Urothelium cell line (cell line): ENCODE measurements at regions not wholly inside any gene's neighbourhood (a gene's known extent, or its start where the extent isn't known, plus 50 kb on each side); places are given as distances from the start of the nearest gene placed in this dataset.
"Not testable (repeated sequence)": the region's sequence is repeated elsewhere in the genome, so short reads cannot be mapped to it uniquely, and the experiment has no call there.

ENCODE experiments used
- DNase-seq: peaks from one replicate; pipeline ENCODE4 v3.0.0; 2011; ENCODE audit warnings: low spot score, mixed read lengths
- FAIRE-seq: peaks from 2 replicates; lab custom pipeline; 2011; peaks lifted over from hg19 to GRCh38; lab: Jason Lieb, UNC

GRCh38 chr3:11916425-11916762 is 69.7 kb upstream of the TAMM41 start:
- DNase-seq, FAIRE-seq: not testable (repeated sequence)

GRCh38 chr3:11917051-11917450 is 70.4 kb upstream of the TAMM41 start:
- FAIRE-seq, result no peak
- no peak for DNase-seq

- DNase-seq, result no peak
- FAIRE-seq, result no peak
Observed at GRCh38 chr3:11919390-11919789, 72.7 kb upstream of the TAMM41 start.

DNA sequence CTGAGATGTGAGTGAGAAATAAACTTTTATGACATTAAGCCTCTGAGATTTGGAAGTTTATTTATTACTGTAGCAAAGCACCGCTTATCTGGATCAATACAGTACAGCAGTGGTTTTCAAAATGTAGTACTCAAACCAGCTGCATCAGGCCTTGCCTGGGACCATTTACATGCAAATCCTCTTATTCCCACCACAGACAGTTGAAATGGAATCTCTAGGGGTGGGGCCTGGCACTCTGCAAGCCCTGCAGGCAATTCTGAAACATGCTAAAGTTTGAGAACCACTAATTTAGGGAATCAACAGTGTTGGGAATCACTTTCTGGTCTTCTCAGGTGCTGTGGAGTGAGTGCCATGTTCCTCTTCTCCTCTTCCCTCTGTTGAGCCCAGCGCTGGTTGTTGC is 77.8 kb upstream of the TAMM41 start:
- DNase-seq (no peak), FAIRE-seq (no peak)

DNA sequence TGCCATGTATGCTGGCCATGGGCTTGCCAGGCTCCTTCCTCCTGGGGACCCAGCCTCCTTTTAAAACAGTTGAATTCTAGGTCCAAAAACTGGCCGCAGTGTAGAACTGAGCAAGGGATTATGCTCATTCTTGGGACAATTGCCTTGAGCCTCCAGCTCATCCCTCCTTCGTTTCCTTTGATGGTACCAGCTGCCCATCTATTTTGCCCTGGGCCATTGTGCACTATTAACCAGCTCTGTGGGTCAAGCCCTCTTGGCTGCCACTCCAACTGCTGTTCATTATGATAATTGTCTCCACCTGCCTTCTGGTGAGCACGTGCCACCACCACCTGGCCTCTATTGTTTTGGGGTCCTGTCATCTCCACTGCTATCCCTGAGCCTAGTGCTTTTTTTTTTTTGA is 75.8 kb upstream of the SYN2 start:
- FAIRE-seq (no peak), DNase-seq (no peak)

- FAIRE-seq (no peak), DNase-seq (no peak)
Observed at GRCh38 chr3:11929531-11929930, 74.7 kb upstream of the SYN2 start.

DNA sequence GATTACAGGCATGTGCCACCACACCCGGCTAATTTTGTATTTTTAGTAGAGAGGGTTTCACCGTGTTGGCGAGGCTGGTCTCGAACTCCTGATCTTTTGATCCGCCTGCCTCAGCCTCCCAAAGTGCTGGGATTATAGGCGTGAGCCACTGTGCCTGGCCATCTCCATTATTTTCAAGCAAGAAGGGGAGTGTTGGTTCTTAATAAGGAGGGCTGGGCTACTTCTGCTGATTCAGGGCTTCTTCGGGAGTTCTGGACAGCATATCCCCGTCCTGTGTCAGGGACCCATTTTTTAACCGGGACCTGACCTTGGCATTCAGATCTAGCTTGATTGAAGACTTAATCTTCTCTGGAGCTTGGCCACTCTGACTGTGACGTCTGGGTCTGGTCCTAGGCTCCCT is 74.1 kb upstream of the SYN2 start:
- DNase-seq, result no peak
- no peak for FAIRE-seq

- no peak for FAIRE-seq
- no peak for DNase-seq
Observed at GRCh38 chr3:11932636-11933035, 71.6 kb upstream of the SYN2 start.

DNA sequence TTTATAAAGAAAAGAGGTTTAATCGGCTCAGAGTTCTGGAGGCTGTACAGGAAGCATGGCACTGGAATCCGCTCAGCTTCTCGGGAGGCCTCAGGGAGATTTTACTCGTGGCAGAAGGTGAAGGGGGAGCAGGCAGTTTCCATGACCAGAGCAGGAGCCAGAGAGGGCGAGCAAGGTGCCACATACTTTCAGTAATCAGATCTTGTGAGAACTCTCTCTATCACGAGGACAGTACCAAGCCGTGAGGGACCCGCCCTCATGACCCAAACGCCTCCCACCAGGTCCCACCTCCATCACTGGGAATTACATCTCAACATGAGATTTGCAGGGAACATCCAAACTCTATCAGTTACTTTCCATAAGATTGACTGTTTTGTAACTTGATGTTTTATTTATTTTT is 70.7 kb upstream of the SYN2 start:
- DNase-seq (no peak), FAIRE-seq (no peak)

- FAIRE-seq, result peak; percentile 80
- peak; percentile 67 for DNase-seq
Observed at GRCh38 chr3:11944052-11944673, 60.0 kb upstream of the SYN2 start.

DNA sequence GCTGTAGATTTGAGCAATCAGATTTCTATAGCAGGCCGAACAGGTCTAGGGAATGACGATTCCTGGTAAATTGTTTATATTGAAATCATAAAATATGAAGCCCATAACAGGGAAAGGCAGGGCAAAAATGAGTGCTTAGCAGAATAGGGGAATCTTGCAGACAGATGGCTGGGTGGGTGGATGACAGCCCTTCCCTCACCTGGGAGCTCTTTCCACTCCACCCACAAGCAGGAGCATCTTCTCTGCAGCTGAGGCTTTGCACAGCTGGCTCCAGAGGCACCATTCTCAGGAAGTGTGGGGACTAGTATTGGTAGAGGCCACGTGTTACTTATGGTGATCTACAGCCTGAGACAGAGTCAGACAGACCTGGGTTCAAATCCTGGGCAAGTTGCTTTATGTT is 55.9 kb upstream of the SYN2 start:
- DNase-seq (no peak), FAIRE-seq (no peak)

DNA sequence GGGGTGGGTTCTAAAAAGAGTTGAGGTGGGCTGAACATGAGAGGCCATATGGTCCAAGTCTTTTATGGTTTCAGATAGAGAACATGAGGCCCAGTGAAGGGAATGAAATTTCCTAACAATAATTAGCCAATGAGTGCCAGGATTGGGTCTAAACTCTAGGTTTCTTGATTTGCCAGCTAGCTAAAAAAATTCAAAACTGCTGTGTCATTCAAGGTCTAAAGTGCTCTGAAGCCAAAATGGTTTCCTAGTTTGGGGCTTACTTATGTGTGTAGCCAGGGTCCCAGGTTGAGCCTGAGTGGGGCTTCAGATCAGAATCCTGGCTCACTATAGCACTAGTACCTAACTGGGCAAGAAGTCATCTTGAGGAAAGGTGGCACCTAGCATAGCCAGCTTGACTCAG is 55.3 kb upstream of the SYN2 start:
- FAIRE-seq (no peak), DNase-seq (no peak)

DNA sequence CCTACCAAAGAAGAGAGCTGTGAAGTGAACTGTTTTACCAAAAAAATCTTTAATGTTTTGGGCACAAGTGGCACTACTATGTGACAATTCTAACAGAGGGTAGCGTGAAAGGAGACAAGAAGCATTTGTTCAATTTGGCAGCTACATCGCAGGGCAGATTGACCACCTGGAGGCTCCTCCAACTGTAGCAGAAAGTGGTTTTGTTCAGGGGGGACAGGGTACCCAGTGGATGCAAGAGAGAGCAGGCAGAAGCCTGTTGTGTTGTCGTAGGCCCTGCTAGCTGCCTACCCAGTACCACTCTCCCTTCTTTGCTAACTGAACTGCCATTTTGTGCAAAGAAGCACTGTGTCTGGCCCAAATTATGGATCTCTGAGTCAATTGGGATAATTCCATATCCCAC is 54.8 kb upstream of the SYN2 start:
- no peak for FAIRE-seq
- no peak for DNase-seq

DNA sequence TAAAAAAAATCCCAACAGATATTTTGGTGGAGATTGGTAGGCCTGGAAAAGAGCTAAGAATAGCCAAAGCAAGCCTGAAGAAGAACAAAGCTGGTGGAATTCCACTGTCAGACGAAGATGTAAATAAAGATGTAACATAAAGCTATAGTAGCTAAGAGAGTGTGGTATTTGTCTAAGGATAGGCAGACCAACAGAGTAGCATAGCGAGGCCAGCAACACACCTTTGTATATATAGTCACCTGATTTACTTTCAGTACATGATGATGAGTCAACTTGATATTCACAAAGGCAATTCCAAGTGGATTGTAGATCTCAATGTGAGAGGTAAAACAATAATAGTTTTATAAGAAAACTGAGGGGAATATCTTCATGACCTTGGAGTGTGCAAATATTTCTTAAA is 53.6 kb upstream of the SYN2 start:
- FAIRE-seq, result no peak
- no peak for DNase-seq

DNA sequence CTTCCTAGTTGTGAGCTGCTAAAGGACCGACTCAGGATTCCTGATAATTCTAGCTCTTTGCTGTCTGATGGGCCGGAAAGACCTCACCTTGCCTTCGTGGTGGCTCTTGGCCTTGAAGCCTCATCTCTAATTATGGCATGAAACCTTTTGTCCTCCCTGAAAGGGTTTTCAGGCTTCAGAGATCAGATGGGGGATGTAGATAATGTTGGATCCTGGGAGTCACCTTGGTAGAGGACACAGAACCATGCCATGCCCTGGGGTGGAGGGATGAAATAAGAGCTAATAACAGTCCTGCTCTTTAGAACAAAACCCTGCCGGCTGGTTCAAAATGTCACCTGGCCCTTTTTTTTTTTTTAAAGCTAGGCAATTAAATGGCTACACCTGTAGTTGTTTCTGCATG is 50.8 kb upstream of the SYN2 start:
- DNase-seq, result no peak
- FAIRE-seq, result no peak

- FAIRE-seq (no peak), DNase-seq (no peak)
Observed at GRCh38 chr3:11953778-11954177, 50.4 kb upstream of the SYN2 start.

- DNase-seq, result peak; percentile 80
- FAIRE-seq, result peak; percentile 55
Observed at GRCh38 chr3:11954312-11954934, 49.8 kb upstream of the SYN2 start.
